ENCODE measurements at regions not wholly inside any gene's neighbourhood (a gene's known extent, or its start where the extent isn't known, plus 50 kb on each side); places are given as distances from the start of the nearest gene placed in this dataset.

- Histone ChIP-seq H3K9me3 (ENCODE audit: control extremely low read depth in 1 of 5, control insufficient read depth in 4 of 5, insufficient read depth in 2 of 5, low read depth in 1 of 5, low read length in 4 of 5) (peaks cover 0 to 1% (median 0%) of the 10 kb centered on the region in 5 experiments), H3K27ac (ENCODE audit: insufficient read depth in 1 of 2, low read depth in 1 of 2, low read length in 2 of 2, poor library complexity in 1 of 2, severe bottlenecking in 2 of 2) (no peak overlapping the region), H3K4me1 (ENCODE audit: control extremely low read depth in 1 of 4, control insufficient read depth in 4 of 4, insufficient read depth in 4 of 4, low read length in 3 of 4) (no peaks in the 10 kb centered on the region), H3K4me3 (ENCODE audit: control insufficient read depth in 1 of 7, extremely low read depth in 1 of 7, insufficient read depth in 4 of 7, low read depth in 2 of 7, low read length in 6 of 7) (no peak overlapping the region), H3K27me3 (replicated peaks in 2 of 5; ENCODE audit: control insufficient read depth in 4 of 5, insufficient read depth in 5 of 5, low read length in 4 of 5) (no peaks in the 10 kb centered on the region), H3K36me3 (ENCODE audit: control insufficient read depth in 4 of 4, insufficient read depth in 4 of 4, low read length in 3 of 4) (no peaks in the 10 kb centered on the region)
- ChIA-PET CTCF (no interaction called here), POLR2A (no interaction called here)
- WGBS (ENCODE audit: insufficient coverage), result no CpG with 5 or more reads among the region's 2 CpGs
- no peak for DNase-seq
Measured at GRCh38 chr13:64510747-64511146, 2719.4 kb downstream of the PCDH9 start.

DNA sequence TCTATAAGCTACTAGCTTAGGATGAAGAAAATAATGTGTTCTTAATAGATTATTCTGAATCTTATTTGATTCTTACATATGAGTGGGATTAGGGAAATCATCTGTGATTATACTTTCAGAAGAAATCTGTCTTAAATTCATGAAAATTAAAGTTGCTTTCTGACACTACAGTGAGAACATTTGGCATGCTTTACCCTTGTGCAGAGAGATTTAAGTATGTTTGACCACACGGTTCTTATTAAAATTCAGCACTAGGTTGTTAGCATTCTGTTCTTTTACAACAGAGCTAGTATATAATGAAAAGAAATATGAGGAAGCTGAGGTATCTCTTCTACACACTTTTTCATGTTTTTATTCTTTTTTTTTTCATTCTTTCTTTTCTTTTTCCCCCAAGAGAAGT, 2723.9 kb downstream of the PCDH9 start:
- Histone ChIP-seq H3K36me3 (ENCODE audit: control insufficient read depth in 4 of 4, insufficient read depth in 4 of 4, low read length in 3 of 4) (no peaks in the 10 kb centered on the region), H3K27me3 (replicated peaks in 2 of 5; ENCODE audit: control insufficient read depth in 4 of 5, insufficient read depth in 5 of 5, low read length in 4 of 5) (no peaks in the 10 kb centered on the region), H3K4me3 (ENCODE audit: control insufficient read depth in 1 of 7, extremely low read depth in 1 of 7, insufficient read depth in 4 of 7, low read depth in 2 of 7, low read length in 6 of 7) (no peak overlapping the region), H3K9me3 (ENCODE audit: control extremely low read depth in 1 of 5, control insufficient read depth in 4 of 5, insufficient read depth in 2 of 5, low read depth in 1 of 5, low read length in 4 of 5) (peaks cover 0 to 1% (median 0%) of the 10 kb centered on the region in 5 experiments), H3K27ac (ENCODE audit: insufficient read depth in 1 of 2, low read depth in 1 of 2, low read length in 2 of 2, poor library complexity in 1 of 2, severe bottlenecking in 2 of 2) (no peak overlapping the region), H3K4me1 (ENCODE audit: control extremely low read depth in 1 of 4, control insufficient read depth in 4 of 4, insufficient read depth in 4 of 4, low read length in 3 of 4) (no peaks in the 10 kb centered on the region)
- ChIA-PET POLR2A (no interaction called here), CTCF (no interaction called here)
- no CpG with 5 or more reads among the region's 1 CpG for WGBS (ENCODE audit: insufficient coverage)
- no peak for DNase-seq

DNA sequence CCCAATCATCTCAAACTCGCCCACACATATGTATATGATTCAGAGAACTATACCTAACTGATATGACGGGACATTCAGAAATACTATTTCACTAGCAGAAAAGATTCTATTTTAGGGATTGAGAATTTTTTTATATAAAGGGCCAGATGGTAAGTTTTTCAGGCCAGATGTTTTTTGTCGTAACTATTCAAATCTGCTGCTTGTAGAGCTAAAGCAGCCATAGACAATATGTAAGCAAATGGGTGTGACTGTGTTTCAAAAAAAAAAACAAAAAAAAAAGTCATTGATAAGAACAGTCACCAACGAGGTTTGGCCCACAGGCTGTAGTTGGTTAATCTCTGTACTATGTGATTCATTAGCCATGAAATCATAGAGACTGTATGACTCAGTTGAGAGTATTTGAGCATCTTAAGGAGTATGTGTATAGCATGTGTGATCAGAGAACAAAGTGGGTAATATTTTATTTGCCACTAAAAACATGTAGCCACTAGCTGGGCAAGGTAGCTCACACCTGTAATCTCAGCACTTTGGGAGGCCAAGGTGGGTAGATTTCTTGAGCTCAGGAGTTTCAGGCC, 2724.7 kb downstream of the PCDH9 start:
- no peak for DNase-seq
- POLR2A ChIA-PET, result no interaction called here
- Histone ChIP-seq H3K4me3 (ENCODE audit: control insufficient read depth in 1 of 7, extremely low read depth in 1 of 7, insufficient read depth in 4 of 7, low read depth in 2 of 7, low read length in 6 of 7) (no peak overlapping the region), H3K36me3 (ENCODE audit: control insufficient read depth in 4 of 4, insufficient read depth in 4 of 4, low read length in 3 of 4) (no peaks in the 10 kb centered on the region), H3K27ac (ENCODE audit: insufficient read depth in 1 of 2, low read depth in 1 of 2, low read length in 2 of 2, poor library complexity in 1 of 2, severe bottlenecking in 2 of 2) (no peak overlapping the region), H3K9me3 (ENCODE audit: control extremely low read depth in 1 of 5, control insufficient read depth in 4 of 5, insufficient read depth in 2 of 5, low read depth in 1 of 5, low read length in 4 of 5) (peaks cover 0 to 1% (median 0%) of the 10 kb centered on the region in 5 experiments), H3K27me3 (replicated peaks in 2 of 5; ENCODE audit: control insufficient read depth in 4 of 5, insufficient read depth in 5 of 5, low read length in 4 of 5) (no peaks in the 10 kb centered on the region), H3K4me1 (ENCODE audit: control extremely low read depth in 1 of 4, control insufficient read depth in 4 of 4, insufficient read depth in 4 of 4, low read length in 3 of 4) (no peaks in the 10 kb centered on the region)
- WGBS (ENCODE audit: insufficient coverage), result 100% methylated on average over 1 of the region's 4 CpGs
- CTCF ChIA-PET, result no interaction called here

- POLR2A ChIA-PET, result no interaction called here
- CTCF ChIA-PET, result no interaction called here
- H3K27ac ChIP-seq (ENCODE audit: insufficient read depth in 1 of 2, low read depth in 1 of 2, low read length in 2 of 2, poor library complexity in 1 of 2, severe bottlenecking in 2 of 2), result no peak overlapping the region
- no peak overlapping the region for H3K4me3 ChIP-seq (ENCODE audit: control insufficient read depth in 1 of 7, extremely low read depth in 1 of 7, insufficient read depth in 4 of 7, low read depth in 2 of 7, low read length in 6 of 7)
- H3K4me1 ChIP-seq (ENCODE audit: control extremely low read depth in 1 of 4, control insufficient read depth in 4 of 4, insufficient read depth in 4 of 4, low read length in 3 of 4), result no peaks in the 10 kb centered on the region
- H3K36me3 ChIP-seq (ENCODE audit: control insufficient read depth in 4 of 4, insufficient read depth in 4 of 4, low read length in 3 of 4), result no peaks in the 10 kb centered on the region
- H3K9me3 ChIP-seq (ENCODE audit: control extremely low read depth in 1 of 5, control insufficient read depth in 4 of 5, insufficient read depth in 2 of 5, low read depth in 1 of 5, low read length in 4 of 5), result no peaks in the 10 kb centered on the region
- no peaks in the 10 kb centered on the region for H3K27me3 ChIP-seq (replicated peaks in 2 of 5; ENCODE audit: control insufficient read depth in 4 of 5, insufficient read depth in 5 of 5, low read length in 4 of 5)
- DNase-seq, result no peak
Measured at GRCh38 chr13:64488731-64489130, 2741.4 kb downstream of the PCDH9 start.

DNA sequence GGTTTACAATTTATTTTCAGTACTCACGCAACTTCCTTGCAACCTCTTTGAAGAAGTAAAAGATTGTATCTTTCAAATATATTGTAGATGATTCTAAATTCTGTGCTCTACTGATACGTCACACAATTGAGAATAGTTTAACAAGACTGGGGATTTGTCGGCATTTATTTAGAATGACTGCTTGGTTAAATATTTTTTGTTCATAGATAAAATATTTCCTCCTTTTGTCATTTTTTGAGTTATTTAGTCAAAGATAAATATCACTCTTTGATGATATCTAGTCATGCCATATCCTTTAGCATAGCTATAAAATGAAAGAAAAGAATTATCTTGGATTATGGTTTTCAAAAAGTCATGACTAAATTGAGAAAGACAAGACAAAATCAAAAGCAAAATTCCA, 2747.8 kb downstream of the PCDH9 start:
- H3K9me3 ChIP-seq (ENCODE audit: control extremely low read depth in 1 of 5, control insufficient read depth in 4 of 5, insufficient read depth in 2 of 5, low read depth in 1 of 5, low read length in 4 of 5), result no peaks in the 10 kb centered on the region
- H3K4me1 ChIP-seq (ENCODE audit: control extremely low read depth in 1 of 4, control insufficient read depth in 4 of 4, insufficient read depth in 4 of 4, low read length in 3 of 4), result no peaks in the 10 kb centered on the region
- ChIA-PET POLR2A (no interaction called here), CTCF (no interaction called here)
- no peak overlapping the region for H3K4me3 ChIP-seq (ENCODE audit: control insufficient read depth in 1 of 7, extremely low read depth in 1 of 7, insufficient read depth in 4 of 7, low read depth in 2 of 7, low read length in 6 of 7)
- no CpG with 5 or more reads among the region's 3 CpGs for WGBS (ENCODE audit: insufficient coverage)
- H3K27me3 ChIP-seq (replicated peaks in 2 of 5; ENCODE audit: control insufficient read depth in 4 of 5, insufficient read depth in 5 of 5, low read length in 4 of 5), result no peaks in the 10 kb centered on the region
- no peak overlapping the region for H3K27ac ChIP-seq (ENCODE audit: insufficient read depth in 1 of 2, low read depth in 1 of 2, low read length in 2 of 2, poor library complexity in 1 of 2, severe bottlenecking in 2 of 2)
- H3K36me3 ChIP-seq (ENCODE audit: control insufficient read depth in 4 of 4, insufficient read depth in 4 of 4, low read length in 3 of 4), result no peaks in the 10 kb centered on the region
- no peak for DNase-seq

DNA sequence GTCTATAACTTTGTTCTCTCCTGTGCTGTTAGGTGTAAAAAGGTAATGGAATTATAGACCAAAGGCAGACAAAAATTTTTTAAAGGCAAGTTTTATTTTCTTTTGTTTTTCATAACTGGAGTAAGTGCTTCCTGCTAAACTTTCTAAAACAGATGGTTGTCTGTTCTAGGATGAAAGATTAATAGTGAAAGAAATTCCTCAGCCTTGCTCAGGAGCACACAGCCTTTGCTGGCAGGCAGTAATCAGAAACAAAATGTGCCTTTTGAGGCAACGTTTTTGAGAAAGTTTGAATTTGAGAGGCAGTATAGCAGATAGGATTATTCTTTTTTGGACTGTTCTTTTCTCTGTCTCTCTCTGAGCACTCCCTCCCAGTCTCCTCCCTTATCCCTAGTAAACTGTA, 2749.5 kb downstream of the PCDH9 start:
- POLR2A ChIA-PET, result no interaction called here
- WGBS (ENCODE audit: insufficient coverage), result no CpG with 5 or more reads among the region's 1 CpG

GRCh38 chr13:64480211-64480610, 2749.9 kb downstream of the PCDH9 start:
- no peak overlapping the region for H3K4me3 ChIP-seq (ENCODE audit: control insufficient read depth in 1 of 7, extremely low read depth in 1 of 7, insufficient read depth in 4 of 7, low read depth in 2 of 7, low read length in 6 of 7)
- H3K9me3 ChIP-seq (ENCODE audit: control extremely low read depth in 1 of 5, control insufficient read depth in 4 of 5, insufficient read depth in 2 of 5, low read depth in 1 of 5, low read length in 4 of 5), result peaks cover 0 to 5% (median 0%) of the 10 kb centered on the region in 5 experiments
- no peaks in the 10 kb centered on the region for H3K36me3 ChIP-seq (ENCODE audit: control insufficient read depth in 4 of 4, insufficient read depth in 4 of 4, low read length in 3 of 4)
- DNase-seq, result no peak
- H3K27me3 ChIP-seq (replicated peaks in 2 of 5; ENCODE audit: control insufficient read depth in 4 of 5, insufficient read depth in 5 of 5, low read length in 4 of 5), result no peaks in the 10 kb centered on the region
- CTCF ChIA-PET, result no interaction called here
- no peak overlapping the region for H3K27ac ChIP-seq (ENCODE audit: insufficient read depth in 1 of 2, low read depth in 1 of 2, low read length in 2 of 2, poor library complexity in 1 of 2, severe bottlenecking in 2 of 2)
- POLR2A ChIA-PET, result no interaction called here
- WGBS (ENCODE audit: insufficient coverage), result no CpG with 5 or more reads among the region's 1 CpG
- H3K4me1 ChIP-seq (ENCODE audit: control extremely low read depth in 1 of 4, control insufficient read depth in 4 of 4, insufficient read depth in 4 of 4, low read length in 3 of 4), result no peaks in the 10 kb centered on the region

More for the DNA sequence above, 2749.5 kb downstream of the PCDH9 start:
- Histone ChIP-seq H3K4me3 (ENCODE audit: control insufficient read depth in 1 of 7, extremely low read depth in 1 of 7, insufficient read depth in 4 of 7, low read depth in 2 of 7, low read length in 6 of 7) (no peak overlapping the region), H3K4me1 (ENCODE audit: control extremely low read depth in 1 of 4, control insufficient read depth in 4 of 4, insufficient read depth in 4 of 4, low read length in 3 of 4) (no peaks in the 10 kb centered on the region), H3K27ac (ENCODE audit: insufficient read depth in 1 of 2, low read depth in 1 of 2, low read length in 2 of 2, poor library complexity in 1 of 2, severe bottlenecking in 2 of 2) (no peak overlapping the region), H3K27me3 (replicated peaks in 2 of 5; ENCODE audit: control insufficient read depth in 4 of 5, insufficient read depth in 5 of 5, low read length in 4 of 5) (no peaks in the 10 kb centered on the region), H3K36me3 (ENCODE audit: control insufficient read depth in 4 of 4, insufficient read depth in 4 of 4, low read length in 3 of 4) (no peaks in the 10 kb centered on the region), H3K9me3 (ENCODE audit: control extremely low read depth in 1 of 5, control insufficient read depth in 4 of 5, insufficient read depth in 2 of 5, low read depth in 1 of 5, low read length in 4 of 5) (peaks cover 0 to 5% (median 0%) of the 10 kb centered on the region in 5 experiments)
- CTCF ChIA-PET, result no interaction called here
- no peak for DNase-seq
